HepG2 (cell line): ENCODE measurements at regions not wholly inside any gene's neighbourhood (a gene's known extent, or its start where the extent isn't known, plus 50 kb on each side); places are given as distances from the start of the nearest gene placed in this dataset.

ENCODE experiments used
- CTCF ChIP-seq: sonication (generic); formaldehyde crosslinking; IDR thresholded peaks from 2 replicates; pipeline ENCODE4 v1.5.0; 2020; ENCODE audit warnings: mild to moderate bottlenecking, missing genetic modification reagents, moderate library complexity
- EP300 ChIP-seq, 3 experiments: sonication (generic) in 1 of 3; formaldehyde crosslinking in 1 of 3; IDR thresholded peaks; 2 replicates each; pipeline versions ENCODE4 v1.5.1 to v1.6.1; 2011 to 2020; ENCODE audit warnings: low read depth in 2 of 3, low read length in 2 of 3, borderline replicate concordance in 1 of 3, improper control_type of control experiment in 1 of 3, mild to moderate bottlenecking in 1 of 3, missing genetic modification reagents in 1 of 3, moderate library complexity in 1 of 3
- FOXA3 ChIP-seq: IDR thresholded peaks from 2 replicates; pipeline ENCODE4 v1.6.1; 2016; ENCODE audit warnings: missing genetic modification reagents, missing compliant biosample characterization
- FOXK1 ChIP-seq: sonication (generic); formaldehyde crosslinking; IDR thresholded peaks from 2 replicates; pipeline ENCODE4 v1.4.0; 2020; ENCODE audit warnings: low read depth, missing genetic modification reagents, borderline replicate concordance
- IRF1 ChIP-seq: sonication (generic); formaldehyde crosslinking; IDR thresholded peaks from 2 replicates; pipeline ENCODE4 v1.4.0; 2020; ENCODE audit warnings: low read depth, mild to moderate bottlenecking, missing genetic modification reagents
- NFATC3 ChIP-seq: sonication (generic); formaldehyde crosslinking; IDR thresholded peaks from 2 replicates; pipeline ENCODE4 v1.5.1; 2020; ENCODE audit warnings: mild to moderate bottlenecking, missing genetic modification reagents
- POLR2AphosphoS2 ChIP-seq: IDR thresholded peaks from 2 replicates; pipeline ENCODE4 v1.6.1; 2011; ENCODE audit warnings: low read depth, low read length, improper control_type of control experiment
- SETDB1 ChIP-seq: sonication (generic); formaldehyde crosslinking; IDR thresholded peaks from 2 replicates; pipeline ENCODE4 v1.5.1; 2020; ENCODE audit warnings: missing genetic modification reagents, mild to moderate bottlenecking, borderline replicate concordance
- SRSF9 ChIP-seq: fragments of 200-400 bp; formaldehyde crosslinking; IDR thresholded peaks from 2 replicates; pipeline ENCODE4 v1.6.1; 2018; ENCODE audit warnings: borderline replicate concordance, mild to moderate bottlenecking, low read depth, low read length; ENCODE audit not compliant: insufficient read depth, poor library complexity, severe bottlenecking
- ZKSCAN1 ChIP-seq: fragments of 150-350 bp; IDR thresholded peaks from 2 replicates; pipeline ENCODE4 v1.6.1; 2014; ENCODE audit warnings: low read length
- ZMYM3 ChIP-seq: sonication (generic); formaldehyde crosslinking; IDR thresholded peaks from 2 replicates; pipeline ENCODE4 v1.5.1; 2020; ENCODE audit warnings: mild to moderate bottlenecking, missing genetic modification reagents
- ZNF230 ChIP-seq: sonication (generic); formaldehyde crosslinking; IDR thresholded peaks from 2 replicates; pipeline ENCODE4 v1.4.0; 2020; ENCODE audit warnings: mild to moderate bottlenecking, missing genetic modification reagents
- ZNF512 ChIP-seq: sonication (generic); formaldehyde crosslinking; IDR thresholded peaks from 2 replicates; pipeline ENCODE4 v1.4.0; 2020; ENCODE audit warnings: mild to moderate bottlenecking, missing genetic modification reagents
- ZSCAN29 ChIP-seq: sonication (generic); formaldehyde crosslinking; conservative IDR thresholded peaks from 2 replicates; pipeline ENCODE4 v1.4.0; 2020; ENCODE audit warnings: mild to moderate bottlenecking, missing genetic modification reagents

DNA sequence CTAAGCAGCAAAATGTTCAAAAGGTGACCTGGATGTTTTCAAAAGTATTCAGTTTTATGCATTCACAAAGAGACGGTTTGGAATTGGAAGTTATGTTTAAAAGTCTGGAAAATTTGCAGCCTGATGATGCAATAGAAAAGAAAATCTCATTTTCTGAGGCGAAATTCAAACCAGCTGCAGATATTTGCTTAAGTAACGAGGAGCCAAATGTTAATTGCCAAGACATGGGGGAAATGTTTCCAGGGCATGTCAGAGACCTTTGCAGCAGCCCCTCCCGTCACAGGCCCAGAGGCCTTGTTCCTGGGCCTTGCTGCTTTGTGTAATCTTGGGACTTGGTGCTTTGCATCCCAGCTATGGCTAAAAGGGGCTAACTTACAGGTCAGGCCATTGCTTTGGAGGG lies 228.2 kb downstream of the MAN2A1 start:
- TF ChIP-seq ZNF512 (CRISPR knock-in tag) (no peak), SRSF9 (no peak), ZMYM3 (CRISPR knock-in tag) (no peak), FOXA3 (CRISPR knock-in tag) (no peak), CTCF (CRISPR knock-in tag) (no peak), IRF1 (no peak), ZNF230 (CRISPR knock-in tag) (no peak), ZKSCAN1 (no peak), FOXK1 (CRISPR knock-in tag) (no peak), NFATC3 (CRISPR knock-in tag) (no peak), SETDB1 (CRISPR knock-in tag) (no peak), ZSCAN29 (CRISPR knock-in tag) (no peak), POLR2AphosphoS2 (no peak), EP300 (IDR thresholded peaks at IDR 0.05; ENCODE audit: low read depth in 2 of 2, low read length in 2 of 2) (no peak), EP300 (CRISPR knock-in tag; IDR thresholded peaks at IDR 0.05; ENCODE audit: borderline replicate concordance) (no peak)
